H1 (cell line): ENCODE measurements at regions not wholly inside any gene's neighbourhood (a gene's known extent, or its start where the extent isn't known, plus 50 kb on each side); places are given as distances from the start of the nearest gene placed in this dataset.

ENCODE experiments used
- CTCF ChIA-PET: fragments of 300-600 bp; sonication (Branson Sonifier 250); formaldehyde crosslinking; loops from one replicate; lab custom pipeline; 2021; ENCODE audit not compliant: partially characterized antibody; lab: Charles Lee
- POLR2A ChIA-PET: fragments of 300-600 bp; sonication (Branson Sonifier 250); formaldehyde crosslinking; loops from one replicate; lab custom pipeline; 2021; ENCODE audit warnings: inconsistent platforms; ENCODE audit not compliant: partially characterized antibody; lab: Charles Lee
- DNase-seq, 2 experiments: peaks; one replicate each; pipeline versions ENCODE4 v3.0.0 to v3.0.0-alpha.2; 2010 to 2022; ENCODE audit warnings: low spot score in 2 of 2, low read depth in 1 of 2, mixed read lengths in 1 of 2
- FAIRE-seq: peaks from 2 replicates; lab custom pipeline; 2011; peaks lifted over from hg19 to GRCh38; lab: Jason Lieb, UNC
- H2AFZ ChIP-seq: 2 replicates; pipeline ENCODE4 v1.8.1; 2012; ENCODE audit warnings: low read length, inconsistent platforms
- H2AK5ac ChIP-seq: 2 replicates; pipeline ENCODE4 v1.6.1; 2013; ENCODE audit warnings: low read depth, low read length
- H2BK120ac ChIP-seq: replicated peaks from 2 replicates; pipeline ENCODE3; 2013; ENCODE audit warnings: low read depth, low read length, inconsistent platforms
- H2BK12ac ChIP-seq: 2 replicates; pipeline ENCODE4 v1.6.1; 2013; ENCODE audit warnings: low read depth, low read length
- H2BK15ac ChIP-seq: 2 replicates; pipeline ENCODE4 v1.6.1; 2013; ENCODE audit warnings: low read length
- H2BK20ac ChIP-seq: 2 replicates; pipeline ENCODE4 v1.6.1; 2013; ENCODE audit warnings: low read length
- H2BK5ac ChIP-seq: 2 replicates; pipeline ENCODE4 v1.6.1; 2013; ENCODE audit warnings: low read depth, low read length
- H3K14ac ChIP-seq: 2 replicates; pipeline ENCODE4 v1.6.1; 2013; ENCODE audit warnings: inconsistent platforms; ENCODE audit not compliant: insufficient read length
- H3K18ac ChIP-seq: 2 replicates; pipeline ENCODE4 v1.6.1; 2013; ENCODE audit warnings: low read length; ENCODE audit errors: extremely low read depth
- H3K23ac ChIP-seq: 2 replicates; pipeline ENCODE4 v1.6.1; 2013; ENCODE audit warnings: inconsistent platforms; ENCODE audit not compliant: insufficient read length
- H3K23me2 ChIP-seq: 2 replicates; pipeline ENCODE4 v1.6.1; 2013; ENCODE audit warnings: low read depth, low read length
- H3K27ac ChIP-seq: 2 replicates; pipeline ENCODE4 v1.6.1; 2011; ENCODE audit warnings: low read depth, low read length, inconsistent platforms
- H3K27me3 ChIP-seq, 4 experiments: replicated peaks in 1 of 4; 1 replicate in 1 of 4; 2 replicates in 3 of 4; pipeline versions ENCODE4 v1.6.1 to v1.8.1; 2011 to 2013; ENCODE audit warnings: low read length in 3 of 4, mild to moderate bottlenecking in 3 of 4, inconsistent platforms in 2 of 4, mixed read lengths in 2 of 4, moderate library complexity in 1 of 4; ENCODE audit not compliant: control insufficient read depth in 3 of 4, insufficient read depth in 3 of 4; ENCODE audit errors: extremely low read depth in 1 of 4
- H3K36me3 ChIP-seq, 4 experiments: 2 replicates each; pipeline versions ENCODE4 v1.6.1 to v1.8.1; 2011 to 2013; ENCODE audit warnings: mild to moderate bottlenecking in 4 of 4, low read length in 3 of 4, moderate library complexity in 2 of 4, control low read depth in 1 of 4, inconsistent platforms in 1 of 4; ENCODE audit not compliant: insufficient read depth in 4 of 4, control insufficient read depth in 2 of 4
- H3K4ac ChIP-seq: replicated peaks from 2 replicates; pipeline ENCODE3; 2013; ENCODE audit warnings: low read length, low read depth, mixed read lengths, inconsistent platforms; ENCODE audit not compliant: insufficient read length
- H3K4me1 ChIP-seq, 4 experiments: replicated peaks in 1 of 4; 1 replicate in 1 of 4; 2 replicates in 3 of 4; pipeline versions ENCODE4 v1.6.1 to v1.8.1; 2011 to 2013; ENCODE audit warnings: low read length in 3 of 4, inconsistent platforms in 2 of 4, mixed read lengths in 1 of 4; ENCODE audit not compliant: insufficient read depth in 4 of 4, control insufficient read depth in 3 of 4
- H3K4me2 ChIP-seq, 2 experiments: 2 replicates each; pipeline versions ENCODE4 v1.6.1 to v1.8.1; 2011 to 2013; ENCODE audit warnings: low read depth in 2 of 2, low read length in 2 of 2, control low read depth in 1 of 2, inconsistent platforms in 1 of 2, mild to moderate bottlenecking in 1 of 2; ENCODE audit not compliant: insufficient read depth in 1 of 2
- H3K4me3 ChIP-seq, 4 experiments: fragments of 200-600, 300-600 bp in 1 of 4; sonication (generic), shearing (Covaris generic), sonication (Bioruptor Twin) in 1 of 4; 2 replicates each; pipeline versions ENCODE4 v1.5.1 to v1.8.1; 2011 to 2016; ENCODE audit warnings: low read length in 4 of 4, low read depth in 3 of 4, control low read depth in 2 of 4, inconsistent platforms in 2 of 4, mild to moderate bottlenecking in 2 of 4, mixed read lengths in 1 of 4, moderate library complexity in 1 of 4; ENCODE audit not compliant: insufficient read depth in 2 of 4; ENCODE audit errors: extremely low read depth in 1 of 4
- H3K56ac ChIP-seq: replicated peaks from 2 replicates; pipeline ENCODE3; 2013; ENCODE audit warnings: low read depth, mild to moderate bottlenecking, mixed read lengths, low read length, inconsistent platforms; ENCODE audit not compliant: insufficient read length
- H3K79me1 ChIP-seq: 2 replicates; pipeline ENCODE4 v1.6.1; 2013; ENCODE audit warnings: low read depth, low read length, control low read depth
- H3K79me2 ChIP-seq, 2 experiments: 2 replicates each; pipeline versions ENCODE4 v1.6.1 to v1.8.1; 2012 to 2013; ENCODE audit warnings: low read length in 2 of 2, mild to moderate bottlenecking in 2 of 2, inconsistent platforms in 1 of 2; ENCODE audit not compliant: insufficient read depth in 2 of 2, control insufficient read depth in 1 of 2
- H3K9ac ChIP-seq, 4 experiments: replicated peaks in 1 of 4; 1 replicate in 1 of 4; 2 replicates in 3 of 4; pipeline versions ENCODE4 v1.6.1 to v1.8.1; 2011 to 2013; ENCODE audit warnings: low read depth in 3 of 4, low read length in 3 of 4, control low read depth in 2 of 4, mild to moderate bottlenecking in 2 of 4, moderate library complexity in 2 of 4, inconsistent platforms in 1 of 4; ENCODE audit errors: extremely low read depth in 1 of 4
- H3K9me3 ChIP-seq, 2 experiments: 2 replicates each; pipeline versions ENCODE4 v1.6.1 to v1.8.1; 2012 to 2013; ENCODE audit warnings: mild to moderate bottlenecking in 2 of 2, moderate library complexity in 2 of 2, control low read depth in 1 of 2, inconsistent platforms in 1 of 2, low read depth in 1 of 2, low read length in 1 of 2, mixed read lengths in 1 of 2; ENCODE audit not compliant: insufficient read depth in 2 of 2
- H4K20me1 ChIP-seq, 2 experiments: replicated peaks in 1 of 2; 2 replicates each; pipeline versions ENCODE3 to v1.8.1; 2011 to 2013; ENCODE audit warnings: inconsistent platforms in 2 of 2, low read length in 2 of 2, mild to moderate bottlenecking in 1 of 2; ENCODE audit not compliant: insufficient read depth in 2 of 2, control insufficient read depth in 1 of 2
- H4K5ac ChIP-seq: 2 replicates; pipeline ENCODE4 v1.6.1; 2013; ENCODE audit warnings: low read length, low read depth, mixed read lengths, inconsistent platforms; ENCODE audit not compliant: insufficient read length
- H4K8ac ChIP-seq: 2 replicates; pipeline ENCODE4 v1.8.0; 2013; ENCODE audit warnings: mild to moderate bottlenecking, moderate library complexity, low read length, inconsistent platforms; ENCODE audit not compliant: insufficient read depth; ENCODE audit errors: extremely low read depth
- H4K91ac ChIP-seq: replicated peaks from 2 replicates; pipeline ENCODE3; 2013; ENCODE audit warnings: low read length, mixed read lengths, inconsistent platforms; ENCODE audit not compliant: insufficient read length
- ASH2L ChIP-seq: fragments of 200-600, 300-600 bp; sonication (generic); IDR thresholded peaks from one replicate; pipeline ENCODE4 v1.7.1; 2017; ENCODE audit warnings: low read length
- EZH2 ChIP-seq: fragments of 200-600 bp; sonication (generic); IDR thresholded peaks from 2 replicates; pipeline ENCODE4 v1.7.1; 2012; ENCODE audit warnings: low read depth, mild to moderate bottlenecking, moderate library complexity, low read length, inconsistent platforms; ENCODE audit not compliant: severe bottlenecking
- HDAC6 ChIP-seq: IDR thresholded peaks from one replicate; pipeline ENCODE4 v1.7.1; 2012; ENCODE audit warnings: low read depth, mild to moderate bottlenecking, inconsistent platforms, low read length, moderate library complexity
- SUZ12 ChIP-seq: fragments of 200-600 bp; sonication (generic); IDR thresholded peaks from 2 replicates; pipeline ENCODE4 v1.6.1; 2012; ENCODE audit warnings: mild to moderate bottlenecking, inconsistent platforms, low read length, moderate library complexity, mixed read lengths
- WGBS, 2 experiments: shearing (Covaris generic) in 1 of 2; methylation state at CpG; one replicate each; pipeline versions ENCODE4 v1.1.6 to v1.1.7; 2013 to 2015; ENCODE audit warnings: low lambda C conversion rate in 2 of 2, mixed read lengths in 2 of 2, inconsistent platforms in 1 of 2, low coverage in 1 of 2, missing lambda C conversion rate in 1 of 2; ENCODE audit not compliant: insufficient replicate concordance in 2 of 2, insufficient coverage in 1 of 2, insufficient read length in 1 of 2; ENCODE audit errors: extremely low coverage in 1 of 2, missing lambda C conversion rate in 1 of 2; 5-methylcytosine and 5-hydroxymethylcytosine counted together
- TF ChIP-seq, protein P1 (sequence below): IDR thresholded peaks from 2 replicates; pipeline ENCODE4 v1.6.1; 2012; ENCODE audit warnings: low read length, inconsistent platforms

GRCh38 chr5:73382401-73382740, 66.2 kb downstream of the FOXD1 start:
- Histone ChIP-seq H3K4me1 (peaks cover 0 to 3% (median 0%) of the 10 kb centered on the region in 4 experiments; a peak in 3 of 7 replicates), H2AFZ (peak overlapping the region; percentile 56; the same call in 1 of the 2 replicates), H3K14ac (no peak overlapping the region), H2BK15ac (no peak overlapping the region), H3K79me2 (no peaks in the 10 kb centered on the region), H3K27ac (no peak overlapping the region), H3K4ac (no peak overlapping the region), H3K4me2 (peak overlapping the region; percentile 18 to 67; a peak in 3 of 4 replicates), H2BK20ac (no peak overlapping the region), H3K23me2 (no peaks in the 10 kb centered on the region; the same call in 1 of the 2 replicates), H3K18ac (no peak overlapping the region; the same call in 1 of the 2 replicates), H2BK12ac (peak overlapping the region; percentile 78; the same call in 1 of the 2 replicates), H4K20me1 (no peaks in the 10 kb centered on the region), H3K9me3 (peaks cover 4 to 13% of the 10 kb centered on the region in 2 experiments; a peak in 2 of 4 replicates), H3K23ac (no peak overlapping the region), H3K56ac (no peak overlapping the region), H3K4me3 (peak overlapping the region in 3 of 4 experiments; percentile 11 to 53 (median 23); a peak in 5 of 8 replicates), H4K5ac (no peak overlapping the region), H3K36me3 (no peaks in the 10 kb centered on the region), H4K8ac (peak overlapping the region; percentile 88; the same call in 1 of the 2 replicates), H2BK120ac (no peak overlapping the region), H4K91ac (peak overlapping the region; percentile 17), H3K27me3 (peaks cover 18 to 49% (median 39%) of the 10 kb centered on the region in 4 experiments), H2AK5ac (no peak overlapping the region), H3K79me1 (no peaks in the 10 kb centered on the region), H3K9ac (no peak overlapping the region), H2BK5ac (no peak overlapping the region)
- TF ChIP-seq ASH2L = no peak
- TF ChIP-seq SUZ12 = peak; percentile 10; the same call in 1 of the 2 replicates
- TF ChIP-seq EZH2 = peak; percentile 30
- TF ChIP-seq, protein P1, sequence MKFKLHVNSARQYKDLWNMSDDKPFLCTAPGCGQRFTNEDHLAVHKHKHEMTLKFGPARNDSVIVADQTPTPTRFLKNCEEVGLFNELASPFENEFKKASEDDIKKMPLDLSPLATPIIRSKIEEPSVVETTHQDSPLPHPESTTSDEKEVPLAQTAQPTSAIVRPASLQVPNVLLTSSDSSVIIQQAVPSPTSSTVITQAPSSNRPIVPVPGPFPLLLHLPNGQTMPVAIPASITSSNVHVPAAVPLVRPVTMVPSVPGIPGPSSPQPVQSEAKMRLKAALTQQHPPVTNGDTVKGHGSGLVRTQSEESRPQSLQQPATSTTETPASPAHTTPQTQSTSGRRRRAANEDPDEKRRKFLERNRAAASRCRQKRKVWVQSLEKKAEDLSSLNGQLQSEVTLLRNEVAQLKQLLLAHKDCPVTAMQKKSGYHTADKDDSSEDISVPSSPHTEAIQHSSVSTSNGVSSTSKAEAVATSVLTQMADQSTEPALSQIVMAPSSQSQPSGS = no peak
- no peak for TF ChIP-seq HDAC6
- CTCF ChIA-PET = interaction anchor here (0.6 to 1.1 kb wide), 3 partner anchors 31 to 78 kb away, joined by 3 to 4 read pairs (median 3); no protein-coding TSS in a partner anchor
- POLR2A ChIA-PET = interaction anchor here (0.9 to 1.6 kb wide), 2 partner anchors 15 to 34 kb away, joined by 3 to 4 read pairs; no protein-coding TSS in a partner anchor
- WGBS, 2 experiments = 57% methylated on average over 27 of the region's 27 CpGs; no CpG with 5 or more reads in 1 of the 2 experiments
- no peak for FAIRE-seq
- DNase-seq = peak in 1 of 2 experiments; percentile 64
